Smooth muscle cell (in vitro differentiated cells): ENCODE measurements at regions not wholly inside any gene's neighbourhood (a gene's known extent, or its start where the extent isn't known, plus 50 kb on each side); places are given as distances from the start of the nearest gene placed in this dataset.

Experiments
- DNase-seq: peaks from one replicate; lab custom pipeline; 2025; ENCODE audit not compliant: unreplicated experiment; lab: John Stamatoyannopoulos, UW
- H2AFZ ChIP-seq: fragments of 200-600 bp; sonication (generic); 2 replicates; pipeline ENCODE4 v1.6.0; 2016; ENCODE audit warnings: antibody characterized with exemption, low read depth, mild to moderate bottlenecking
- H3F3A ChIP-seq: fragments of 200-600 bp; sonication (generic); 2 replicates; pipeline ENCODE4 v1.6.0; 2017; ENCODE audit warnings: antibody characterized with exemption, low read depth
- H3K27ac ChIP-seq: fragments of 200-600 bp; sonication (generic); 2 replicates; pipeline ENCODE4 v1.5.1; 2016; ENCODE audit warnings: low read depth, mild to moderate bottlenecking
- H3K27me3 ChIP-seq: fragments of 200-600 bp; sonication (generic); 2 replicates; pipeline ENCODE4 v1.6.1; 2016; ENCODE audit warnings: low read depth, mild to moderate bottlenecking
- H3K36me3 ChIP-seq: fragments of 200-600 bp; sonication (generic); 2 replicates; pipeline ENCODE4 v1.5.1; 2016; ENCODE audit warnings: low read depth
- H3K4me1 ChIP-seq: fragments of 200-600 bp; sonication (generic); 2 replicates; pipeline ENCODE4 v1.5.1; 2016; ENCODE audit warnings: low read depth
- H3K4me2 ChIP-seq: fragments of 200-600 bp; sonication (generic); 2 replicates; pipeline ENCODE4 v1.6.0; 2016; ENCODE audit warnings: mild to moderate bottlenecking
- H3K4me3 ChIP-seq: fragments of 200-600 bp; sonication (generic); 2 replicates; pipeline ENCODE4 v1.5.1; 2016; ENCODE audit warnings: mild to moderate bottlenecking
- H3K79me2 ChIP-seq: fragments of 200-600 bp; sonication (generic); 2 replicates; pipeline ENCODE4 v1.6.0; 2016; ENCODE audit warnings: low read depth, mild to moderate bottlenecking
- H3K9ac ChIP-seq: fragments of 200-600 bp; sonication (generic); 2 replicates; pipeline ENCODE4 v1.6.0; 2016; ENCODE audit warnings: low read depth
- H3K9me3 ChIP-seq: fragments of 200-600 bp; sonication (generic); replicated peaks from 2 replicates; pipeline ENCODE4 v1.5.1; 2016; ENCODE audit warnings: low read depth
- H4K20me1 ChIP-seq: fragments of 200-600 bp; sonication (generic); 2 replicates; pipeline ENCODE4 v1.6.0; 2016; ENCODE audit warnings: low read depth
- WGBS: methylation state at CpG from one replicate; pipeline ENCODE4 v1.1.7; 2016; ENCODE audit warnings: low lambda C conversion rate; 5-methylcytosine and 5-hydroxymethylcytosine counted together
- TF ChIP-seq, protein P1 (sequence below): fragments of 200-600 bp; sonication (generic); IDR thresholded peaks from 2 replicates; pipeline ENCODE4 v1.5.1; 2017; ENCODE audit warnings: borderline replicate concordance, mild to moderate bottlenecking, antibody characterized with exemption; ENCODE audit not compliant: insufficient read depth, poor library complexity, severe bottlenecking

DNA sequence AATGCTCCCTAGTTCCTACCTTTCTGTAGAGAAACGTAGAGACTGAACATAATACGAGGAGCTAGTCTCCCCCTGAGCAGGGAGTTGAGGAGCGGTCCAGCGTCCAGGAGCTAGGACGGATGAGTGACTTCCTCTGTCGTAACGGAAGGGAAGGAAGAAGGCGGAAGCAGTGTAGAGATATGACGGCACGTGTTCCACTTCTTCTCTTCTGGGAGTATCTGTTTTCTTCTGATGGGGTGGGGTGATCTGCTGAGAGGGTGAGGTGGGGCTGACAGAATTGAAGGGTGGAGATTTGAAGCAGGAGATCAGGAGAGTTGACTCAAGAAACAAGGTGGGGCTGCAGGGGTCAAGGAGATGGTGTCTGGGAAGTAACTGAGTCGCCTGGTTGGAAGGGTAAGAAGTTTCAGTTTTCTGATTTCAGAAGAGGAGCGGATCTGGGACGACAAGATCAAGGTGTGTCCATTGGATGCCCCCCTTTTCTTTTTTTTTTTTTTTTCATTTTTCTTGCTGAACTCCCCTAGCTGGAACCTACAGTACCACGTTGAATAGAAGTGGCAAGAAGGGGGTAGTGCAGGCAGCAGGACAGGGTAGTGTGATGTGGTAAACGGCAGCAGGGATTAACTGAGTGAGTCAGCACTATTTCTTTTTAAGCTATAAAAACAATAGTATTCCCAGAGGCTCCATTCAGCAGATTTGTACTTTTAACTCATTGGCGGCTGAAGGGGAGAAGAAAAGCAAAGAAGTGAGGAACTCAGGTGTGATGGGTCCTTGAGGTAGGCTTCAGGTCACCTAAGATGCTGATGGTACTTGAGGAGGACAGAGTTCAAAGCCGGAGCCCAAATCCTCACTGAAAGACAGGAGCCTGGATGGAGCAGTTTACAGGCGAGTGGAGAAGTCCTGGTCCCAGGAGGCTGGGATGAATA lies 50.8 kb upstream of the SETD7 start:
- WGBS, result 52% methylated on average over 18 of the region's 18 CpGs
- H3K27ac ChIP-seq, result peak overlapping the region; percentile 69
- H3K79me2 ChIP-seq, result no peaks in the 10 kb centered on the region
- no peaks in the 10 kb centered on the region for H3K9me3 ChIP-seq
- H3K4me1 ChIP-seq, result peaks cover 14% of the 10 kb centered on the region
- H2AFZ ChIP-seq, result peak overlapping the region; percentile 31
- TF ChIP-seq, protein P1, sequence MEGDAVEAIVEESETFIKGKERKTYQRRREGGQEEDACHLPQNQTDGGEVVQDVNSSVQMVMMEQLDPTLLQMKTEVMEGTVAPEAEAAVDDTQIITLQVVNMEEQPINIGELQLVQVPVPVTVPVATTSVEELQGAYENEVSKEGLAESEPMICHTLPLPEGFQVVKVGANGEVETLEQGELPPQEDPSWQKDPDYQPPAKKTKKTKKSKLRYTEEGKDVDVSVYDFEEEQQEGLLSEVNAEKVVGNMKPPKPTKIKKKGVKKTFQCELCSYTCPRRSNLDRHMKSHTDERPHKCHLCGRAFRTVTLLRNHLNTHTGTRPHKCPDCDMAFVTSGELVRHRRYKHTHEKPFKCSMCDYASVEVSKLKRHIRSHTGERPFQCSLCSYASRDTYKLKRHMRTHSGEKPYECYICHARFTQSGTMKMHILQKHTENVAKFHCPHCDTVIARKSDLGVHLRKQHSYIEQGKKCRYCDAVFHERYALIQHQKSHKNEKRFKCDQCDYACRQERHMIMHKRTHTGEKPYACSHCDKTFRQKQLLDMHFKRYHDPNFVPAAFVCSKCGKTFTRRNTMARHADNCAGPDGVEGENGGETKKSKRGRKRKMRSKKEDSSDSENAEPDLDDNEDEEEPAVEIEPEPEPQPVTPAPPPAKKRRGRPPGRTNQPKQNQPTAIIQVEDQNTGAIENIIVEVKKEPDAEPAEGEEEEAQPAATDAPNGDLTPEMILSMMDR, result peak; percentile 3
- peak overlapping the region; percentile 3 for H3K9ac ChIP-seq
- DNase-seq, result no peak
- H3F3A ChIP-seq, result peaks cover 19% of the 10 kb centered on the region
- H3K4me2 ChIP-seq, result peak overlapping the region; percentile 50
- no peaks in the 10 kb centered on the region for H3K27me3 ChIP-seq
- no peaks in the 10 kb centered on the region for H3K36me3 ChIP-seq
- no peak overlapping the region for H3K4me3 ChIP-seq
- H4K20me1 ChIP-seq, result no peaks in the 10 kb centered on the region

DNA sequence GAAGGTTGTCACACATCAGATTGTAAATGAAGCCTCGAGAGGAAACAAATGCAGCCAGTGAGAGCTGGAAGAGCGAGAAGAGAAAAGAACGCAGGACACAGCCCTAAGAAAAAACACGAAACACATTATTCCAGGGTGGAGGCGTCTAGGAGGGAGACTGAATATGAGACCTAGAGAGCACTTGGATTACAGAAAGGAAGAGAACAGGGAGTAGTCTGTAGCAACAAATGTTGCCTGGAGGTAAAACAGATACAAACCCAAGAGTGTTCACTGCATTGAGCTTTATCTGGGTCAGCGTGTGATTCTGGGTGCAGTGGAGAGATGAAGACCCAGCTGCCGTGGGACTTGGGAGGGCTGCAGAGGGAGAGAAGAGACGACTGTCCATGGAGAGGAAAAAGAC lies 50.1 kb upstream of the SETD7 start:
- H3K27me3 ChIP-seq, result no peaks in the 10 kb centered on the region
- peak overlapping the region; percentile 31 for H2AFZ ChIP-seq
- no peak overlapping the region for H3K9ac ChIP-seq
- peaks cover 14% of the 10 kb centered on the region for H3K4me1 ChIP-seq
- WGBS, result 64% methylated on average over 8 of the region's 8 CpGs
- H3K4me3 ChIP-seq, result no peak overlapping the region
- H3K9me3 ChIP-seq, result no peaks in the 10 kb centered on the region
- H3K79me2 ChIP-seq, result no peaks in the 10 kb centered on the region
- H3K4me2 ChIP-seq, result peak overlapping the region; percentile 50
- DNase-seq, result no peak
- no peak overlapping the region for H3K27ac ChIP-seq
- H3F3A ChIP-seq, result peaks cover 19% of the 10 kb centered on the region
- H3K36me3 ChIP-seq, result no peaks in the 10 kb centered on the region
- TF ChIP-seq, protein P1, result no peak
- no peaks in the 10 kb centered on the region for H4K20me1 ChIP-seq
